ENCODE measurements at regions not wholly inside any gene's neighbourhood (a gene's known extent, or its start where the extent isn't known, plus 50 kb on each side); places are given as distances from the start of the nearest gene placed in this dataset.
A peak's percentile ranks its signal among the peaks of the same experiment; 100 is the strongest.

DNA sequence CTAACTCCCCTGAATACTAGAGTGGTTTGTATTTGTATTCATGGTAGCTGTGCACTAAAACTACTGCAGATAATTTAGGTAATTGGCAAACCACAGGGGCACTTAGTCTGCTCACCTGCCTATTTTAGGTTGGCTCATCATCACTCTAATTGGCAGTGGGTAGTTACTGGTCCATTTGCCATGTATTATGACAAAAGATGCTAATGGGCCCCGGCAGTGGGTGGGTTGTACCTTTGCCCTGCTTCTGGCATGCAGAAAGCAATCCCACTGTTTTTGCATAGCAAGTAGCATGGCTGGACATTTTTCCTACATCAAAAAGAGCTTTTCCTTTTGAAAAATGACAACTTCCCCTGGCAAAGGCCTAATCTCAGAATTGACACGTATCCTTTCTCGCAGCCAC, 741.4 kb upstream of the MAP3K7 start:
- H3K36me3 Mint-ChIP-seq: no peaks in the 10 kb centered on the region
- H3K27me3 Mint-ChIP-seq: no peaks in the 10 kb centered on the region
- H3K9me3 Mint-ChIP-seq: no peaks in the 10 kb centered on the region
- H3K4me3 Mint-ChIP-seq: no peak overlapping the region
- H3K27ac Mint-ChIP-seq: no peak overlapping the region
- H3K4me1 Mint-ChIP-seq (ENCODE audit: low read depth in 2 of 2): no peaks in the 10 kb centered on the region
- no peak for DNase-seq (ENCODE audit: low spot score)
- ATAC-seq: no peak

DNA sequence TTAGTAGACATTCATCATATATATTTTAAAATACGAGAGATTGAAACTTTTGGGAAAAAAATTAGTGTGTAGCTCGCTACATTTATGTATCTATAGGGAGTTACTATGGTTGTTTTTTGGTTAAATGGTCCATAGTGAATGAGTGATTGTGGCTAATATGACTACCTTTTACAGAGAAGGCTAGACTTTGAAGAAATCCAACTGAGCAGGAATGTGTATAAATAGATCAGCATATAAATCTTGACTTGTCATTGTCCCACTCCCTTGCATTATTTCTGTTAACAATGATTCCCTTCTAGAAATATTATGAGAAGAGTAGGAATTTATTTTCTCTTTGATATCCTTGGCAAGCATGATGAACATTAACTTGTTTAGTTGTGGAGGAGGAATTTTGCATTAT, 737.8 kb upstream of the MAP3K7 start:
- Mint-ChIP-seq H3K27me3 (no peaks in the 10 kb centered on the region), H3K27ac (no peak overlapping the region), H3K4me1 (ENCODE audit: low read depth in 2 of 2) (no peaks in the 10 kb centered on the region), H3K36me3 (no peaks in the 10 kb centered on the region), H3K9me3 (peaks cover 1% of the 10 kb centered on the region), H3K4me3 (no peak overlapping the region)
- DNase-seq (ENCODE audit: low spot score): no peak
- no peak for ATAC-seq

DNA sequence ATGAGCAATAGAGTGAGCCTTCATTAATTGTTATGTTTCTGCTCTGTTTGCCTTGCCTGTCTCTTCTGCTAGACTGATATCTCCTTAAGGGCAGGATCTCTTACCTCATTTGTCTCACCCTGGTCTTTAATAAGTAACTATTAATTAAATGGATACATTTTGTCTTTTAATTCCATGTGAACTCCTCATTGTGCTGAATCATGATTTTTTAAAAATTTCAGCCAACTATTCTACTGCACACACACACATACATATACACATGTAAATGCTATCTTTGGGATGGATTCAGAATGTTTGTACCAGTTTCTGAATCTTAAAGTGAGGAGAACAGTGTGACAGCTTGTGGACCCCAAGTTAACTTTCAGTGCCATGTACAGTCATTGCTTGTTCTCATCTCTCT, 731.1 kb upstream of the MAP3K7 start:
- Mint-ChIP-seq H3K4me3 (no peak overlapping the region), H3K36me3 (no peaks in the 10 kb centered on the region), H3K27me3 (no peaks in the 10 kb centered on the region), H3K4me1 (ENCODE audit: low read depth in 2 of 2) (no peaks in the 10 kb centered on the region), H3K9me3 (peaks cover 4% of the 10 kb centered on the region), H3K27ac (no peak overlapping the region)
- ATAC-seq (no peak), DNase-seq (ENCODE audit: low spot score) (no peak)

DNA sequence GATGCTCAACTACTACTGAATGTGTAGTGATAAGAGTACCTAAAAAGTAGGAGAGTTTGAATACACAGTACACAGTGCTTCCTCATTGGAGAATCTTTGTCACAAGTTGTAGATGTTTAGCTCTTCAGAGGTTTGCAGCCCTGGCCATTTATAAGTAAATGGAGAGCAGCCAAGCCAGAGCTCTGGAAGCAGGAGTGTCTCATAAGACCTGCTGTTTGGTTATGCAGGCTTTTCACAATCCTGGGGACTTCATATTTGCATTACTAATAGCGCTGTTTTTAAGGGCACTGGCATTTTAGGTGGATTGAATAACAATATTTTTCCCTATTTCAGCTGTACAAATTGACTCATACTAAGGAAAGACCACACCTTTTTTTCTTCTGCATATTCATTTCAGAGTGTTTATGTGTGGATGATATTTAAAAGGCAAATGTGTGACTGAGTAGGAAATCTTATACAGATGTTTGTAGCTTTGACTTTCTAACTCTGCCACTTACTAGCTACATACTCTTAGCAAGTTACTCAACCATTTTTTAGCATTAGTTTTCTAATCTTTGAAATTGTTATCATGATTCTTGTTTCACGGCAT, 730.5 kb upstream of the MAP3K7 start:
- DNase-seq (ENCODE audit: low spot score): no peak
- Mint-ChIP-seq H3K4me1 (ENCODE audit: low read depth in 2 of 2) (no peaks in the 10 kb centered on the region), H3K27me3 (no peaks in the 10 kb centered on the region), H3K4me3 (no peak overlapping the region), H3K36me3 (no peaks in the 10 kb centered on the region), H3K9me3 (peaks cover 4% of the 10 kb centered on the region), H3K27ac (no peak overlapping the region)
- no peak for ATAC-seq

DNA sequence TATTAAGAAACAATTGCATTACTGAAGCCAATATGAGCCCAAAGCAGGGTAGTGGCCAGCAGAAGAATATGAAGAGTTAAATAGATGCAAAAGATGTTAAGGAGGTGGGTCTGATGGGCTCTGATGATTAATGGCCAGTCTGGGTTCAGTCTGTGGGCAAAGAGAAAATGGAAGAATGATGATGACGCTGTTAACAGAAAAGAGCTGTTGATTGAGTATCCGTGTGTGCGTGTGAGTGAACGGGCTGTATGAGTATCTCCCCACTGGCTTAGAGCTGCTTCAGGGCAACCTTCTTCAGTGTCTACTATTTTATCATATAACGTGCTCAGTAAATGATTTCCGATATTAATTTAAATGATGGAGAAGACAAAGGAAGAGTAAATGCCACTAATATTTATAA, 723.3 kb upstream of the MAP3K7 start:
- H3K9me3 Mint-ChIP-seq: no peaks in the 10 kb centered on the region
- no peak overlapping the region for H3K27ac Mint-ChIP-seq
- DNase-seq (ENCODE audit: low spot score) (no peak), ATAC-seq (no peak)
- H3K36me3 Mint-ChIP-seq: no peaks in the 10 kb centered on the region
- H3K4me1 Mint-ChIP-seq (ENCODE audit: low read depth in 2 of 2): no peaks in the 10 kb centered on the region
- H3K4me3 Mint-ChIP-seq: no peak overlapping the region
- no peaks in the 10 kb centered on the region for H3K27me3 Mint-ChIP-seq

DNA sequence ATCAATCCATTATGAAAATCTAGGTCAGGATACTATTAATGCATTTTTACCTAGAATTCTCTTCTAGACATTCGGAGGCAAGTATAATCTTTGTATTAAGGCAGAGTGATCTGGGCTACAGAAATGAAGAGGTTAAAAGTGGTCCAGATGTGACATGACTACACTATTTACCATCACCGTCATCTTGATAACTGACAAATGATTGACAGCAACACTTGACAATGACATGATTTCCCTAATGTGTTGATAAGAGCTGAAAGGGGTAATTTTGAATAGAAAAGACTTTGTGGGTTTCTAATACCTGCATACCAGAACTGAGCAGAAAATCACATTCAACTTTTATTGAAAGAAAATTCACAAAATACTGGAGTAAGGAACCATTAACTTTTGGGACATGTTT, 718.9 kb upstream of the MAP3K7 start:
- Mint-ChIP-seq H3K9me3 (peaks cover 4% of the 10 kb centered on the region), H3K4me1 (ENCODE audit: low read depth in 2 of 2) (no peaks in the 10 kb centered on the region), H3K27ac (no peak overlapping the region), H3K4me3 (no peak overlapping the region), H3K36me3 (no peaks in the 10 kb centered on the region), H3K27me3 (no peaks in the 10 kb centered on the region)
- ATAC-seq (no peak), DNase-seq (ENCODE audit: low spot score) (no peak)

DNA sequence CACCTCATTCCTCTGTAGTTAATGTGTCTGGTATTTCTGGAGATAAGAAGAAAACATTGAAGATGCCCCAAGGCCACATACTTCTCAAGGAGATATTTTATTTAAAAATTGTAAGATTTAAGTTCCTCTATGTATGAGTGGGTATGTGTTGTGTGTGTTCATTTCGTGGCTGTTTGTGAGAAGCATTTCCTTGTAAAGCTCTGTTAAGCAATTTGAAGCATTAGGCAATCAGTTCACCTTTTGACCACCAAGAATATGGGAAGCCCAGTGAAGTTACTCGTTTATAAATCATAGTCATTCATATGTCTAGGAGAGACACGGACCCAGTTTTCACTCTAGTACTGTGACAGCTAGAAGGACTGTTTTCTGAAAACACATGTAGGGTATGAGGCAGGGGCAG, 717.6 kb upstream of the MAP3K7 start:
- Mint-ChIP-seq H3K36me3 (no peaks in the 10 kb centered on the region), H3K4me1 (ENCODE audit: low read depth in 2 of 2) (no peaks in the 10 kb centered on the region), H3K4me3 (no peak overlapping the region), H3K27ac (no peak overlapping the region), H3K9me3 (peaks cover 4% of the 10 kb centered on the region), H3K27me3 (no peaks in the 10 kb centered on the region)
- DNase-seq (ENCODE audit: low spot score) (no peak), ATAC-seq (no peak)

DNA sequence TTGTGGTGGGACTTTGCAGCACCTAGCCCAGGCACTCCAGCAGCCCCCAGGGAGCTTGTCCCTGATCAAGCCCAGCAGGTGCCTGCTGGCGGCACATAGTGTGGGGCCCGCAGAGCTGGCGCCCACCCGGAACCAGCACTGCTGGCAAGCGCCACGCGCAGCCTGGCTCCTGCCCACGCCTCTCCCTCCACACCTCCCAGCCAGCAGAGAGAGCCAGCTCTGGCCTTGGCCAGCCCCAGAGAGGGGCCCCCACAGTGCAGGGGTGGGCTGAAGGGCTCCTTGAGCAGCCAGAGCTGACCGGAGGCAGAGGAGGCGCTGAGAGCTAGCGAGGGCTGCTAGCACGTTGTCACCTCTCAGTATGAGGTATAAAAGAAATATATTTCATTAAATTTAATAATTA, 716.5 kb upstream of the MAP3K7 start:
- Mint-ChIP-seq H3K27ac (no peak overlapping the region), H3K4me1 (ENCODE audit: low read depth in 2 of 2) (no peaks in the 10 kb centered on the region), H3K27me3 (no peaks in the 10 kb centered on the region), H3K9me3 (peaks cover 4% of the 10 kb centered on the region), H3K4me3 (no peak overlapping the region), H3K36me3 (no peaks in the 10 kb centered on the region)
- ATAC-seq: peak in 1 of 2 donors; percentile 33
- DNase-seq (ENCODE audit: low spot score): no peak

DNA sequence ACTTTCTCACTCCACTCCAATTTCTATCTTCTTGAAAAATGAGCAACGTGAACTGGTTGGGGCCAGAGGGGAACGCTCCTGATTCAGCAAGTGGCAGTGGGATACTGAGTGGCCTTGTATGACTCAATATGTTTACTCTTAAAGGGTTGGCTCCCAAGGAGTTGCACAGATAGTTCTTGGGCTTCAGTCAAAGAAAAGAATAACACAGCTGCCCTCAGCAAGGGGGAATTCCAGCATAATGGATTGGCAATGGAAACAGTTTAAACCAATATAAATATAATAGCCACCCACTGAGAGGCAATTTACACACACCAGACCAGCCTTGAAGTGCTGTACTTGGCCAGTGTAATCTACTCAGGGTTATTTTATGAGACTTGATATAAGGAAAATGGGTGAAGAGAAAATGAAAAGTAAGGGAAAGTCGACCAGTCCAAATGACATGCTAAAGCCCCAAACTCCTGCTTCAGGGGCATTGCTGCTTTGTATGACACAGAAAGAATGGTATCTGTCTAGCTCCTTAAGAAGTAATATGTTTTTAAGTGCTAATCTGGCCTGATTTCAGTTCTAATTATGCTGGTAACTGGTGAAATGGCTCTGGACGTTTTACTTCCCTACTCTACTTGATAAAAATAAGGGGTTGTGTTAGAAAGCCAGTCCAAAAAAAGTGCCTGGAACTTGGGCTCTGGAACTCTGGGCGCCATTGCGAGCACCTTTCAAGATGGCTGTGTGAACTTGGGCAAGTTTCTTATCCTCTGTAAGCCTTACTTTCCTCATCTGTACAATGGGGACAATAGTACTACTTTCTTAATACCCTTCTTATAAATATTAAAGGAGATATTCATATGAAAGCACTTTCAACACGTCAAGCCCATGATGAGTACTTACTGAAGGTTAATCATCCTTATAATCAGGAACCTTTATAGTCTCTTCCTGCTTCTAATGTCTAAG, 712.9 kb upstream of the MAP3K7 start:
- DNase-seq (ENCODE audit: low spot score) (no peak), ATAC-seq (no peak)
- no peaks in the 10 kb centered on the region for H3K4me1 Mint-ChIP-seq (ENCODE audit: low read depth in 2 of 2)
- no peaks in the 10 kb centered on the region for H3K36me3 Mint-ChIP-seq
- no peak overlapping the region for H3K4me3 Mint-ChIP-seq
- peaks cover 4% of the 10 kb centered on the region for H3K9me3 Mint-ChIP-seq
- H3K27me3 Mint-ChIP-seq: no peaks in the 10 kb centered on the region
- H3K27ac Mint-ChIP-seq: no peak overlapping the region

DNA sequence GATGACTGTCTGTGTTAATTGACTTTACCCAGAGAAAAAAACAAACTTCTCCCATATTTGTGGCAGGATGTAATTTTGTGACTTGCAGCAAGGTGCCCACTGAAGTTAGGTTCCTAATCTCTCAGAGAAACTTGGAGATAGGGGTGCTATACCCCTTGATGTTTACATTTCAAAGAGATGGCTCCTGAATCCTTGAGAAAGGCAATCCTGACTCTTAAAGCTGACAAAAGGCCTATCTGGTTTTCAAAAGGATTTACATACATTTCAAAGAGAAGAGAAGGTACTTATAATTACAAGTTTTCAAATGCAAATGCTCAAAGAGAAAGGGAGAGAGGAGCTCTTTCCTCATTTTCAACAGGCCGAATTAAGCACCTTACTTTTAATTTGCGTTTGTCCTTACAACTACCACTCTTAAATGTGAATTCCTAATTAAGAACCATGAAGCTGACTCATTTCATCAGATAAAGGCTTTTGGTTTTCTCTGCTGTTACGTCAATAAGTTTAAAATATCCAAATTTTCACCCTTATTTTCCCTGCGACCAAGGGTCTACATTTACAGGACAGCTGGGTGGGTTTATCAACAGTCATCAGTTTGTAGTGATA, 711.8 kb upstream of the MAP3K7 start:
- H3K4me1 Mint-ChIP-seq (ENCODE audit: low read depth in 2 of 2): no peaks in the 10 kb centered on the region
- no peak overlapping the region for H3K4me3 Mint-ChIP-seq
- no peak overlapping the region for H3K27ac Mint-ChIP-seq
- no peak for DNase-seq (ENCODE audit: low spot score)
- H3K9me3 Mint-ChIP-seq: no peaks in the 10 kb centered on the region
- no peaks in the 10 kb centered on the region for H3K36me3 Mint-ChIP-seq
- no peak for ATAC-seq
- no peaks in the 10 kb centered on the region for H3K27me3 Mint-ChIP-seq

DNA sequence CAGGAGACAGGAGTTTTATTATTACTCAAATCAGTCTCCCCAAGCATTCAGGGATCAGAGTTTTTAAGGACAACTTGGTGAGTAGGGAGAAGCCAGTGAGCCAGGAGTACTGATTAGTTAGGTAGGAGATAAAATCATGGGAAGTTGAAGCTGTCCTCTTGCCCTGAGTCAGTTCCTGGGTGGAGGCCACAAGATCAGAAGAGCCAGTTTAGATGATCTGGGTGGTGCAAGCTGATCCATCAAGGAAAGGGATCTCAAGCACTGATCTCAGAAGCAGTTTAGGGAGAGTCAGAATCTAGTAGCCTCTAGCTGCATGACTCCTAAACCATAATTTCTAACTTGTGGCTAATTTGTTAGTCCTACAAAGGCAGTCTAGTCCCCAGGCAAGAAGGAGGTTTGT, 706.5 kb upstream of the MAP3K7 start:
- no peaks in the 10 kb centered on the region for H3K4me1 Mint-ChIP-seq (ENCODE audit: low read depth in 2 of 2)
- ATAC-seq (no peak), DNase-seq (ENCODE audit: low spot score) (no peak)
- H3K27me3 Mint-ChIP-seq: no peaks in the 10 kb centered on the region
- no peak overlapping the region for H3K27ac Mint-ChIP-seq
- H3K36me3 Mint-ChIP-seq: no peaks in the 10 kb centered on the region
- no peak overlapping the region for H3K4me3 Mint-ChIP-seq
- H3K9me3 Mint-ChIP-seq: peaks cover 2% of the 10 kb centered on the region

DNA sequence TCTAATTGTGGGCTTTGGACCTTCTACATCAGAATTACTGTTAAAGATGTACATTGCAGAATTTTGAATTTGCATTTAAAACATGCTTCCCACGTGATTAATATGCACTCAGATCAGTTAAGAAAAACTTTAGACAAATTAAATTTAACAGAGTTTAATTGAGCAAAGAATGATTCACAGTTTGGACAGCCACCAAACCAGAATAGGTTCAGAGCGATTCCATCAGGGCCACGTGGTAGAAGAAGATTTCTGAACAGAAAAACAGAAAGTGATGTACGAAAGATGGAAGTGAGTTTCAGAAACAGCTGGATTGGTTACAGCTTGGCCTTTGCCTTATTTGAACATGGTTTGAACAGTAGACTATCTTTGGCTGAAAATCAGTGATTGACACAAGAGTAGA, 704.2 kb upstream of the MAP3K7 start:
- Mint-ChIP-seq H3K36me3 (no peaks in the 10 kb centered on the region), H3K27me3 (no peaks in the 10 kb centered on the region), H3K9me3 (peaks cover 2% of the 10 kb centered on the region), H3K4me3 (no peak overlapping the region), H3K27ac (no peak overlapping the region), H3K4me1 (ENCODE audit: low read depth in 2 of 2) (no peaks in the 10 kb centered on the region)
- ATAC-seq: no peak
- no peak for DNase-seq (ENCODE audit: low spot score)

DNA sequence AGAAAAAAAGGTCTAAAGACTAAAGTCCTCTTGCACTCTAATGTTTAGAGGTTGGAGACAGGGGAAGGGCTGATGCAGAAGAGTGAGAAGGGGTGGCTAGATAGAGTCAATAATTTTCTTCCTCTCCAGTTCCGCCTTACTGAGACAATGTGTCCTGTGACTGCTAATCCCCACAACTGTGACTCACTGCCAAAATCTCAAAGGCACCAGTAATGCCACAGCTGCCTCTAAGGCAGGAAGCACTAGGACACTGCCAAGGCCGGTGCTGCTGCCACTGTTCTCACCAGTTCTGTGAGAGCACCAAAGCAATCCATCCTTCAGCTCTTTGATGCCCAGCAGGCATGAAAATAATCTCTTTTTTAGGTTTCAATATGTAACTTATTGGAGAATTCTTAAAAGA, 701.9 kb upstream of the MAP3K7 start:
- Mint-ChIP-seq H3K4me1 (ENCODE audit: low read depth in 2 of 2) (no peaks in the 10 kb centered on the region), H3K27me3 (no peaks in the 10 kb centered on the region), H3K4me3 (no peak overlapping the region), H3K36me3 (no peaks in the 10 kb centered on the region), H3K9me3 (peaks cover 5% of the 10 kb centered on the region), H3K27ac (no peak overlapping the region)
- ATAC-seq: no peak
- DNase-seq (ENCODE audit: low spot score): no peak

DNA sequence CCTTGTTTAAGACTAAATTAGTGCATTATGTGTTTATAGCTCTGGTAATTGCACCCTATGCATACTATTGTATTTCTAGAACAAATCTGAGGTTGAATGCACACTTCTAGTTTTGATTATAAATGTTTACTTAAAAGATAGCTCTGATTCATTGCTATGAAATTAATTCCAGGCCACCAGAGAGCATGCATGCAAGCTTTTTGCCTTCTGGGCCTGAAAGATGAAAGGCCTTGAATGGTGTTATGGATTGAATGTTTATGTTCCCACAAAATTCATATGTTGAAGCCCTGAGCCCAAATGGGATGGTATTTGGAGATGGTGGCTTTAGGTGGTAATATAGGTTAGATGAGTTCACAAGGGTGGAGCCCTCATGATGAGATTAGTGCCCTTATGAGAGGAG, 695.0 kb upstream of the MAP3K7 start:
- Mint-ChIP-seq H3K9me3 (peaks cover 5% of the 10 kb centered on the region), H3K27ac (no peak overlapping the region), H3K4me3 (no peak overlapping the region), H3K27me3 (no peaks in the 10 kb centered on the region), H3K36me3 (no peaks in the 10 kb centered on the region), H3K4me1 (ENCODE audit: low read depth in 2 of 2) (no peaks in the 10 kb centered on the region)
- ATAC-seq (no peak), DNase-seq (ENCODE audit: low spot score) (no peak)

Data from natural killer cell treated with Interleukin-12 subunit alpha and Interleukin-12 subunit beta and Interleukin-15 and Interleukin-18, amount 100 ng/mL, for 72 hours (primary cell).